Activated T-cell treated with anti-CD3 and anti-CD28 coated beads for 48 hours (primary cell): ENCODE measurements at regions not wholly inside any gene's neighbourhood (a gene's known extent, or its start where the extent isn't known, plus 50 kb on each side); places are given as distances from the start of the nearest gene placed in this dataset.
"Not testable (repeated sequence)": the region's sequence is repeated elsewhere in the genome, so short reads cannot be mapped to it uniquely, and the experiment has no call there.

Experiments used
- DNase-seq: peaks from one replicate; pipeline ENCODE4 v3.0.0-alpha.2; 2020; ENCODE audit warnings: low read depth

- not testable (repeated sequence) for DNase-seq
Observed at GRCh38 chr4:8972635-8973034, 101.0 kb upstream of the HMX1 start.

GRCh38 chr4:8965896-8966295 lies 94.3 kb upstream of the HMX1 start:
- not testable (repeated sequence) for DNase-seq

- DNase-seq: peak; percentile 6
Observed at GRCh38 chr4:8964201-8964788, 92.7 kb upstream of the HMX1 start.

- DNase-seq: peak; percentile 4
Observed at GRCh38 chr4:8963533-8963932, 91.9 kb upstream of the HMX1 start.

- peak; percentile 53 for DNase-seq
Observed at GRCh38 chr4:8961343-8961742, 89.7 kb upstream of the HMX1 start.

- not testable (repeated sequence) for DNase-seq
Observed at GRCh38 chr4:8959471-8959870, 87.8 kb upstream of the HMX1 start.

GRCh38 chr4:8954001-8954400 lies 82.4 kb upstream of the HMX1 start:
- DNase-seq: not testable (repeated sequence)

- DNase-seq: not testable (repeated sequence)
Observed at GRCh38 chr4:8952791-8953190, 81.2 kb upstream of the HMX1 start.

- not testable (repeated sequence) for DNase-seq
Observed at GRCh38 chr4:8952109-8952508, 80.5 kb upstream of the HMX1 start.

- DNase-seq: not testable (repeated sequence)
Observed at GRCh38 chr4:8945506-8945905, 73.9 kb upstream of the HMX1 start.

GRCh38 chr4:8943367-8943766 lies 71.7 kb upstream of the HMX1 start:
- DNase-seq: not testable (repeated sequence)

GRCh38 chr4:8942088-8942487 lies 70.4 kb upstream of the HMX1 start:
- not testable (repeated sequence) for DNase-seq

GRCh38 chr4:8941492-8941805 lies 69.8 kb upstream of the HMX1 start:
- DNase-seq: not testable (repeated sequence)

- DNase-seq: no peak
Observed at GRCh38 chr4:8940792-8941491, 69.3 kb upstream of the HMX1 start.

GRCh38 chr4:8939840-8940742 lies 68.5 kb upstream of the HMX1 start:
- DNase-seq: no peak

- DNase-seq: no peak
Observed at GRCh38 chr4:8939160-8939839, 67.7 kb upstream of the HMX1 start.

- DNase-seq: no peak
Observed at GRCh38 chr4:8938623-8939022, 67.0 kb upstream of the HMX1 start.

GRCh38 chr4:8938137-8938536 lies 66.5 kb upstream of the HMX1 start:
- no peak for DNase-seq

GRCh38 chr4:8932884-8933283 lies 61.2 kb upstream of the HMX1 start:
- DNase-seq: no peak

- no peak for DNase-seq
Observed at GRCh38 chr4:8928074-8928473, 56.4 kb upstream of the HMX1 start.

- DNase-seq: no peak
Observed at GRCh38 chr4:8922481-8922880, 50.8 kb upstream of the HMX1 start.

GRCh38 chr4:8921465-8921864 lies 49.8 kb upstream of the HMX1 start:
- DNase-seq: no peak
